ENCODE measurements at regions not wholly inside any gene's neighbourhood (a gene's known extent, or its start where the extent isn't known, plus 50 kb on each side); places are given as distances from the start of the nearest gene placed in this dataset.

DNA sequence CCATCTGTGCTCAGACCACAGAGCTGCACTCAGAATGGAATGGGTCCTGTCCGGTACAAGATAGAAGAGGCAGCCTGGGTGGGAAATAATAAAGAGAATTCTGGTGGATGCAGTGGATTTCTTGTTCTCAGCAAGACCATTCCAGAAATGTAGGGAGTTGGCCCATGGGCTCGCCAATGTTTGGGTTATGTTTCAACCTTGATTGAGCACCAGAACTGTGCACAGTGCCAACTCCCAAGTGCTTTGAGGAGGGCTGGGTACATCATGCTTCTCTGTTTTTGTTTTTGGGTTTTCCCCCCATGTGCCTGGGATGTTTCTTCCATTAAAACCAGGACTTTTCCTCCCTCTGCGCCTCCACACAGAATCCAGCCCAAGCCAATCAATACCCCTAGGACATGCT, 304.1 kb downstream of the TNS1 start:
- FAIRE-seq (no peak), DNase-seq (ENCODE audit: low read depth) (no peak)
- TF ChIP-seq, protein P1, sequence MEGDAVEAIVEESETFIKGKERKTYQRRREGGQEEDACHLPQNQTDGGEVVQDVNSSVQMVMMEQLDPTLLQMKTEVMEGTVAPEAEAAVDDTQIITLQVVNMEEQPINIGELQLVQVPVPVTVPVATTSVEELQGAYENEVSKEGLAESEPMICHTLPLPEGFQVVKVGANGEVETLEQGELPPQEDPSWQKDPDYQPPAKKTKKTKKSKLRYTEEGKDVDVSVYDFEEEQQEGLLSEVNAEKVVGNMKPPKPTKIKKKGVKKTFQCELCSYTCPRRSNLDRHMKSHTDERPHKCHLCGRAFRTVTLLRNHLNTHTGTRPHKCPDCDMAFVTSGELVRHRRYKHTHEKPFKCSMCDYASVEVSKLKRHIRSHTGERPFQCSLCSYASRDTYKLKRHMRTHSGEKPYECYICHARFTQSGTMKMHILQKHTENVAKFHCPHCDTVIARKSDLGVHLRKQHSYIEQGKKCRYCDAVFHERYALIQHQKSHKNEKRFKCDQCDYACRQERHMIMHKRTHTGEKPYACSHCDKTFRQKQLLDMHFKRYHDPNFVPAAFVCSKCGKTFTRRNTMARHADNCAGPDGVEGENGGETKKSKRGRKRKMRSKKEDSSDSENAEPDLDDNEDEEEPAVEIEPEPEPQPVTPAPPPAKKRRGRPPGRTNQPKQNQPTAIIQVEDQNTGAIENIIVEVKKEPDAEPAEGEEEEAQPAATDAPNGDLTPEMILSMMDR (IDR thresholded peaks at IDR 0.05; ENCODE audit: insufficient read depth, low read length, severe bottlenecking): no peak
- Histone ChIP-seq H3K27me3 (ENCODE audit: control insufficient read depth, insufficient read depth, low read length) (no peaks in the 10 kb centered on the region), H3K4me3 (ENCODE audit: low read depth, low read length) (no peak overlapping the region), H3K36me3 (ENCODE audit: control insufficient read depth, insufficient read depth, low read length) (no peaks in the 10 kb centered on the region)

DNA sequence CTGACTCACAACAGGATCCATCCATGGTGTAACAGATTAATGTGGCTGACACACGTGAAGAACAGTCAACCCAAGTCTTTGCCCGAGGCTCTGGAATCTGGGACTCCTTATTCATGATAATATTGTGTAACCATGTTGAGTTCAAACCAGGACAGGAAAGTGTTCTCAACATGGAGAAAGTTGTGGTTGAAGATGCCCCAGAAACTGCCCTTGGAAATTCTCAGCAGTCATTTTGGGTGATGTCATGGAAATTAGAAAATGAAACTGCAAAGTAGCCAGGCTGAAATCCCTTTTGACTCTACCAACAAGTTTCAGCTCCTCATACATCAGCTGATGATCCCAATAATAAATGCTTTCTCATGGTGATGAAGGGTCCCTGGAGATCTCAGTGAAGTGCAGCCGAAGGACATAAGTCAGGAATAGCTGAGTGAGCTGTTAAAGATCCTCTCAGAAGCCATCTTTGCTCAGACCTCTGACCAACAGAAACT, 307.7 kb downstream of the TNS1 start:
- H3K4me3 ChIP-seq (ENCODE audit: low read depth, low read length): no peak overlapping the region
- DNase-seq (ENCODE audit: low read depth): peak; percentile 82
- peak; percentile 62 for FAIRE-seq
- no peaks in the 10 kb centered on the region for H3K36me3 ChIP-seq (ENCODE audit: control insufficient read depth, insufficient read depth, low read length)
- no peaks in the 10 kb centered on the region for H3K27me3 ChIP-seq (ENCODE audit: control insufficient read depth, insufficient read depth, low read length)
- TF ChIP-seq, protein P1 (IDR thresholded peaks at IDR 0.05; ENCODE audit: insufficient read depth, low read length, severe bottlenecking): no peak

DNA sequence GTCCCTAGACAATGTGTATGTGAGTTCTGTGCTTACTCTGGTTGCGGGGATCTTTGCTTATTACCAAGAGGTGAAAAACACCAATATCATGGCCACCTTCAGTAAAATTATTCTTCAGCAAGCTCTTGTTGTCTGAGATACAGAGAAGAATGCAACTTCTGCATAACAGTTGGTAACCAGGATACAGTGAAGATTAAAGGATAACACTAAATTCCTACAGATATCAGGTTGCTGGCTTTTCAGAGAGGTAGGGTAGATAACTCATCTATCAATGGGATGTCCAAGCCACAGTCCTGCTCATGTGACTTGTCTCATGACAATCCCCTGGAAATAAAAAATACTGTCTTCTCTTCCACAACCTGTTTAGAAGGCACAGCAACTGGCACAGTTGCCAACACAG, 308.5 kb downstream of the TNS1 start:
- TF ChIP-seq, protein P1 (IDR thresholded peaks at IDR 0.05; ENCODE audit: insufficient read depth, low read length, severe bottlenecking): no peak
- DNase-seq (ENCODE audit: low read depth): no peak
- Histone ChIP-seq H3K36me3 (ENCODE audit: control insufficient read depth, insufficient read depth, low read length) (no peaks in the 10 kb centered on the region), H3K4me3 (ENCODE audit: low read depth, low read length) (no peak overlapping the region), H3K27me3 (ENCODE audit: control insufficient read depth, insufficient read depth, low read length) (peaks cover 2% of the 10 kb centered on the region)
- FAIRE-seq: peak; percentile 13

DNA sequence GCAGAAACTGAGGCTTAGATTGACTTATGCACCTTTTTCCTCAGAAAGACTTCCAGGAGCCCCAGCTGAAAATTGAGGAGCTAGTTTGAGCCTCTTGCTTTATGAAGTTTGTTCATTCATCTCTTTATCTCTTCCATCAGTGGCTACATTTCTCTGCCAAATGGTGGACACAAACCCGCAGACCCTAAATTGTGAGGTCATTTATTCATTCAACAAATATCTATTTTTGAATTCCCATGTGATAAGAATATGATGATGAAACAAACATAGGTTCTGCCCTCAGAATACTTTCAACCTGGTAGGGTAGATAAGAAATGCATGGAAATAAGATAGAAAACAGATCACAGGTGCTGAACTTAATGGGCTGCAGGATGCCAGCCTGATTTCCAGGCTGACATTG, 309.4 kb downstream of the TNS1 start:
- TF ChIP-seq, protein P1 (IDR thresholded peaks at IDR 0.05; ENCODE audit: insufficient read depth, low read length, severe bottlenecking): no peak
- FAIRE-seq (no peak), DNase-seq (ENCODE audit: low read depth) (no peak)
- H3K36me3 ChIP-seq (ENCODE audit: control insufficient read depth, insufficient read depth, low read length): no peaks in the 10 kb centered on the region
- peaks cover 2% of the 10 kb centered on the region for H3K27me3 ChIP-seq (ENCODE audit: control insufficient read depth, insufficient read depth, low read length)
- no peak overlapping the region for H3K4me3 ChIP-seq (ENCODE audit: low read depth, low read length)

DNA sequence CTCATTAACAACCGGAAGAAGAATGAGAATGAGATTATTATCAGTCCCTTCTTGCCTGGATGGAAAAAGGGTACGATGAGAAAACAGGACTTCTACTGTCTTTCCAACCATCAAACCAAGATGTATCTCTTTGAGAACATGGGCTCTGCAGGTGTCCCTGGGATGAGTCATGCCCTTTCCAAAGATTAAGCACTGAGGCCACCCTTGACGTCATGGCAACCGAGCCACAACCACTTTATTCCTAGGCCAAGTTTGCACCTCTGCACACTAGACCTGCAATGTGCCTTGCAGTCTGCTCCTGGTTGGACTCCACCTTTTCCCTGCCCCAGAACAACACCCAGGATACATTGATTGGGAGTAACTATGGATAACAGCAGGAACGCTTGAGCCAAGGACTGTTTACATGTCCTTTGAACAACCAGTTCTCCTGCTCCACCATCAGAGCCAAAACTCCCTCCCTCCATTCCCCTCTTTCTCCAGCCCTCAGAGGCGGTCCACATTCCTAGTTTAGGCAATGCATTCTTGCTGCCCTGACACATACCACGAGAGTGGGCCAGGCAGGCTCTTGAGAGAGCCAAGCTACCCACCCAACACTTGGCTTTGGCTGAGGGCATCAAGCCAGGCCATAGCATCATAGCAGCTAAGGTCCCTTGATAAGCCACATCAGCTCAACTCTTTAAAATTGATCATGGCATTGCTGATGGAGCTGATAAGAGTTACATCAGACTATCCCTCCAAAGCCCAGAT, 310.7 kb downstream of the TNS1 start:
- no peaks in the 10 kb centered on the region for H3K36me3 ChIP-seq (ENCODE audit: control insufficient read depth, insufficient read depth, low read length)
- TF ChIP-seq, protein P1 (IDR thresholded peaks at IDR 0.05; ENCODE audit: insufficient read depth, low read length, severe bottlenecking): no peak
- DNase-seq (ENCODE audit: low read depth) (no peak), FAIRE-seq (no peak)
- no peak overlapping the region for H3K4me3 ChIP-seq (ENCODE audit: low read depth, low read length)
- peaks cover 2% of the 10 kb centered on the region for H3K27me3 ChIP-seq (ENCODE audit: control insufficient read depth, insufficient read depth, low read length)

DNA sequence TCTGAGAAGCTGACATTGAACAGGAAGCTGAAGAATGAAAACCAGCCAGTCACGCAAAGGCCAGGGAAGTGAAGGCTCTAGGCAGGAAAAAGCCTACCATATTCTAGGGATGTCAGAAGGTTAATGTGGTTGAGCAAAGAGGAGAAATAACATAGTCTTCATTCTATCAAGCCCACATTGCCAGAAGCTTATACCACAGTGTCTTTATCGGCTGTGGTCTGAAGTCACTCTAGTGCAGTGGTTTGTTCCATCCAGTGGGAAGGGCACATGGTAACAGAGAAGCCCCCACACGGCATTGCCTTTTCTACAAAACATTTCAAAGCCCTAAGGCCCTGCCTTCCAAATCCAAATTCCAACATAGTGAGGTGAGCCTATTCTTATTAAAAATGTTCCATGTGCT, 311.3 kb downstream of the TNS1 start:
- DNase-seq (ENCODE audit: low read depth) (no peak), FAIRE-seq (peak; percentile 7)
- no peak overlapping the region for H3K4me3 ChIP-seq (ENCODE audit: low read depth, low read length)
- H3K36me3 ChIP-seq (ENCODE audit: control insufficient read depth, insufficient read depth, low read length): no peaks in the 10 kb centered on the region
- peaks cover 2% of the 10 kb centered on the region for H3K27me3 ChIP-seq (ENCODE audit: control insufficient read depth, insufficient read depth, low read length)
- TF ChIP-seq, protein P1 (IDR thresholded peaks at IDR 0.05; ENCODE audit: insufficient read depth, low read length, severe bottlenecking): no peak

Data from bronchial epithelial cell (primary cell).